Calu3 (cell line): ENCODE measurements at regions not wholly inside any gene's neighbourhood (a gene's known extent, or its start where the extent isn't known, plus 50 kb on each side); places are given as distances from the start of the nearest gene placed in this dataset.
"Not testable (repeated sequence)": the region's sequence is repeated elsewhere in the genome, so short reads cannot be mapped to it uniquely, and the experiment has no call there.

Source experiments
- BruUV-seq: library from RNA; stranded (reverse); fragments of 400-500 nt; replicated peaks from 2 replicates; lab custom pipeline; 2021; lab: Mats Ljungman, UMichigan
- CTCF ChIA-PET: fragments of 300-600 bp; sonication (Branson Sonifier 250); formaldehyde crosslinking; loops from one replicate; lab custom pipeline; 2022; ENCODE audit warnings: antibody characterized with exemption; lab: Charles Lee
- DNase-seq: peaks from one replicate; pipeline ENCODE4 v3.0.0; 2022
- H3K27ac Mint-ChIP-seq: one replicate; pipeline ENCODE4 v1.8.0; 2022; ENCODE audit warnings: mixed read lengths; ENCODE audit not compliant: unreplicated experiment
- H3K27me3 Mint-ChIP-seq: one replicate; pipeline ENCODE4 v1.8.0; 2022; ENCODE audit warnings: mixed read lengths; ENCODE audit not compliant: unreplicated experiment
- H3K36me3 Mint-ChIP-seq: one replicate; pipeline ENCODE4 v1.8.0; 2022; ENCODE audit warnings: mild to moderate bottlenecking, moderate library complexity, mixed read lengths; ENCODE audit not compliant: insufficient read depth, unreplicated experiment
- H3K4me1 Mint-ChIP-seq: one replicate; pipeline ENCODE4 v1.8.0; 2022; ENCODE audit warnings: mild to moderate bottlenecking, low read depth, mixed read lengths; ENCODE audit not compliant: unreplicated experiment
- H3K4me3 Mint-ChIP-seq: one replicate; pipeline ENCODE4 v1.8.0; 2022; ENCODE audit warnings: mild to moderate bottlenecking, low read depth, moderate library complexity, mixed read lengths; ENCODE audit not compliant: unreplicated experiment
- H3K9me3 Mint-ChIP-seq: one replicate; pipeline ENCODE4 v1.8.0; 2022; ENCODE audit warnings: low read depth, mixed read lengths; ENCODE audit not compliant: unreplicated experiment
- intact Hi-C: fragments of 100-400 bp; cut with micrococcal nuclease; formaldehyde crosslinking; loops from one replicate; pipeline ENCODE4 v1.10.0; 2022; ENCODE audit not compliant: unreplicated experiment
- TF ChIP-seq, protein P1 (sequence below): fragments of 200-600 bp; IDR thresholded peaks from one replicate; pipeline ENCODE4 v1.8.0; 2022; ENCODE audit warnings: antibody characterized with exemption; ENCODE audit not compliant: unreplicated experiment

DNA sequence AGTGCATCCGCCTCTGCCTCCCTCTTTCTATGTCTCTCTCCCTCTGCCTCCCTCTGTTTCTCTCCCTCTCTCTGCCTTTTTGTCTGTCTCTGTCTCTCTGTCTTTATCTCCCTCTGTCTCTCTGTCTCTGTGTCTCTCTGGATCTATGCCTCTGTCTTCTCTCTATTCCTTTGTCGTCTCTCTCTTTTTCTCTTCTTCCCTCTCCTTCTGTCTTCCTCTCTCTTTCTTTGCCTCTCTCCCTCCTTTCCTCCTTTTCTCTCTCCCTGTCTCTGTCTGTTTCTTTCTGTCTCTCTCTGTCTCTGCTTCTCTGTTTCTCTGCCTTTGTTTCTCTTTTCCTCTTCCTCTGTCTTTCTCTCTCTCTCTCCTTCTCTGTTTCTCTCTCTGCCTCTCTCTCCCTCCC is 678.8 kb upstream of the NRP1 start:
- Mint-ChIP-seq H3K4me1 (peaks cover 5% of the 10 kb centered on the region), H3K9me3 (peaks cover 17% of the 10 kb centered on the region), H3K27me3 (peaks cover 18% of the 10 kb centered on the region), H3K4me3 (no peak overlapping the region), H3K27ac (no peak overlapping the region), H3K36me3 (no peaks in the 10 kb centered on the region)
- intact Hi-C loops = no loop called here
- no TSS peak for BruUV-seq
- CTCF ChIA-PET = no interaction called here
- TF ChIP-seq, protein P1, sequence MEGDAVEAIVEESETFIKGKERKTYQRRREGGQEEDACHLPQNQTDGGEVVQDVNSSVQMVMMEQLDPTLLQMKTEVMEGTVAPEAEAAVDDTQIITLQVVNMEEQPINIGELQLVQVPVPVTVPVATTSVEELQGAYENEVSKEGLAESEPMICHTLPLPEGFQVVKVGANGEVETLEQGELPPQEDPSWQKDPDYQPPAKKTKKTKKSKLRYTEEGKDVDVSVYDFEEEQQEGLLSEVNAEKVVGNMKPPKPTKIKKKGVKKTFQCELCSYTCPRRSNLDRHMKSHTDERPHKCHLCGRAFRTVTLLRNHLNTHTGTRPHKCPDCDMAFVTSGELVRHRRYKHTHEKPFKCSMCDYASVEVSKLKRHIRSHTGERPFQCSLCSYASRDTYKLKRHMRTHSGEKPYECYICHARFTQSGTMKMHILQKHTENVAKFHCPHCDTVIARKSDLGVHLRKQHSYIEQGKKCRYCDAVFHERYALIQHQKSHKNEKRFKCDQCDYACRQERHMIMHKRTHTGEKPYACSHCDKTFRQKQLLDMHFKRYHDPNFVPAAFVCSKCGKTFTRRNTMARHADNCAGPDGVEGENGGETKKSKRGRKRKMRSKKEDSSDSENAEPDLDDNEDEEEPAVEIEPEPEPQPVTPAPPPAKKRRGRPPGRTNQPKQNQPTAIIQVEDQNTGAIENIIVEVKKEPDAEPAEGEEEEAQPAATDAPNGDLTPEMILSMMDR = no peak
- DNase-seq = no peak

DNA sequence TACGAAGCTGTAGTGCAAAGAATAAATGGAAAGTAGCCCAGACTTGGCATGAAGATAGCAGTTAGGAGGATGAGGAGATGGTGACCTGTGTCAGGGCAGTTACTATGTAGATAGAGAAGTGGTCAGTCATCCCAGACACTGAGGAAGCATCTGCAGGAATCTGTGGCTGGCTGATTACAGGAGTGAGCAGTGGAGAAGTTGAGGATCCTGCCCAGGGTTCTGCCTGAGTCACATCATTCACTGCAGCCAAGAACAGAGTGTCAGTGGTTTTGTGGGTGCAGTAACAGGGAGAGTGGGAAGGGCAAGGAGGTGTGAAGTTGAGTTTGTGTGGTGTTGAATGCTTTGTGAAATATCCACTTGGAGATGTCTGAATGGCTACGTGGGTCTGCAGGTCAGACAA is 676.4 kb upstream of the NRP1 start:
- peaks cover 18% of the 10 kb centered on the region for H3K27me3 Mint-ChIP-seq
- TF ChIP-seq, protein P1 = no peak
- H3K9me3 Mint-ChIP-seq = peaks cover 17% of the 10 kb centered on the region
- H3K27ac Mint-ChIP-seq = no peak overlapping the region
- no TSS peak for BruUV-seq
- intact Hi-C loops = no loop called here
- no peaks in the 10 kb centered on the region for H3K36me3 Mint-ChIP-seq
- no peaks in the 10 kb centered on the region for H3K4me1 Mint-ChIP-seq
- CTCF ChIA-PET = no interaction called here
- H3K4me3 Mint-ChIP-seq = no peak overlapping the region
- DNase-seq = no peak

DNA sequence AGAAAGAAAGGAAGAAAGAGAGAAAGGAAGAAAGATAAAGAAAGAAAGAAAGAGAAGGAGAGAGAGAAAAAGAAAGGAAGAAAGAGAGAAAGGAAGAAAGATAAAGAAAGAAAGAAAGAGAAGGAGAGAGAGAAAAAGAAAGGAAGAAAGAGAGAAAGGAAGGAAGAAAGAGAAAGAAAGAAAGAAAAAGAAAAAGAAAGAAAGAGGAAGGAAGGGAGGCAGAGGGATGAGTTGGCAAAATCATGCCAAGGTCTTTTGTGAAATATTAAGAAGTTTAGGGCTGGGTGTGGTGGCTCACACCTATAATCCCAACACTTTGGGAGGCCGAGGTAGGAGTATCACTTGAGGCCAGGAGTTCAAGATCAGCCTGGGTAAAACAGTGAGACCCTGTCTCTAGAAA is 675.8 kb upstream of the NRP1 start:
- H3K27me3 Mint-ChIP-seq = peaks cover 18% of the 10 kb centered on the region
- H3K36me3 Mint-ChIP-seq, BruUV-seq, DNase-seq, CTCF ChIA-PET, H3K4me1 Mint-ChIP-seq, H3K27ac Mint-ChIP-seq, H3K4me3 Mint-ChIP-seq, intact Hi-C loops: not testable (repeated sequence)
- H3K9me3 Mint-ChIP-seq = peaks cover 17% of the 10 kb centered on the region

DNA sequence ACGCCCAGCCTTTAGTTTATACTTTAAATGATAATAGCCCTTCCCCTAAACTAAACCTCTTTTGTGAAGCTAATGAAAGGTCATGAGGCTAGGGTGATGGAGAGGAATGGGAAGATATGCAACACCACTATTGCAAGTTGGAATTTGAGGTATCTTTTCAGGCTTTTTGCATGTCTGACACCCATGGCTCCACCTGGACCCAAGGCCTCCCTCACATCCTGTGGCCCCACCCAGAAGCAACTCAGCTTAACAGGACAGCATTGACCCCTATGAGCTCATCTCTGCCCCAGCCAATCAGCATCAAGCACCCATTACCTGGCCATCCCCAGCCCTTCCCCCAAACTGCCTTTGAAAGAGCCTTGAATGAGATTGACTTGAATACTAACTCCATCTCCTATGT is 674.2 kb upstream of the NRP1 start:
- TF ChIP-seq, protein P1 = no peak
- DNase-seq = no peak
- Mint-ChIP-seq H3K4me1 (no peaks in the 10 kb centered on the region), H3K27ac (no peak overlapping the region), H3K27me3 (peaks cover 11% of the 10 kb centered on the region), H3K4me3 (no peak overlapping the region), H3K36me3 (no peaks in the 10 kb centered on the region), H3K9me3 (peaks cover 17% of the 10 kb centered on the region)
- CTCF ChIA-PET = no interaction called here
- BruUV-seq = no TSS peak
- intact Hi-C loops = no loop called here

DNA sequence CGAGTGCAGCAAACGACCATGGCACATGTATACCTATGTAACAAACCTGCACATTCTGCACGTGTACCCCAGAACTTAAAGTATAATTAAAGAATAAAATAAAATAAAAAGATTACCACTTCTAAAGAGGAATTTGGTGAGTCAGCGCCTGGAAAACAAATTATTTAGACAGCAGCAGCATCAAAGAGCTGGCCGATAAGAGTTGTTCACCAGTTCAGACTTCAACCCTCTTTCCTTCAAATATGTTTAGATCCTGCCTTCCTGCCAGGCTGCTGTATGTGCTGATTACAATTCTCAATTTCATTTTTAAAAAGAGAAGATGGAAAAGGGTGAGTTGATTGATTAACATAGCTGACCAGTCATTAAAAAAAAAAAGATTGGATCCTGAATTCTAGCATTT is 672.0 kb upstream of the NRP1 start:
- DNase-seq = no peak
- Mint-ChIP-seq H3K4me1 (no peaks in the 10 kb centered on the region), H3K9me3 (peaks cover 11% of the 10 kb centered on the region), H3K36me3 (no peaks in the 10 kb centered on the region), H3K27me3 (no peaks in the 10 kb centered on the region), H3K27ac (no peak overlapping the region), H3K4me3 (no peak overlapping the region)
- TF ChIP-seq, protein P1 = no peak
- intact Hi-C loops = no loop called here
- CTCF ChIA-PET = no interaction called here
- no TSS peak for BruUV-seq
